ENCODE measurements at regions not wholly inside any gene's neighbourhood (a gene's known extent, or its start where the extent isn't known, plus 50 kb on each side); places are given as distances from the start of the nearest gene placed in this dataset.

- Histone ChIP-seq H3K9me3 (ENCODE audit: control insufficient read depth, insufficient read depth, low read depth, low read length) (no peaks in the 10 kb centered on the region), H3K4me3 (ENCODE audit: low read depth in 2 of 2, low read length in 2 of 2) (no peak overlapping the region), H3K27me3 (ENCODE audit: control insufficient read depth, insufficient read depth, low read length) (no peaks in the 10 kb centered on the region; the same call in 1 of the 2 replicates), H3K27ac (ENCODE audit: low read length) (no peak overlapping the region), H3K4me1 (ENCODE audit: control insufficient read depth, insufficient read depth, low read length) (no peaks in the 10 kb centered on the region), H3K36me3 (ENCODE audit: control insufficient read depth, insufficient read depth, low read length) (no peaks in the 10 kb centered on the region)
- intact Hi-C loops (cut with micrococcal nuclease; ENCODE audit: unreplicated experiment) = no loop called here
- no peak for TF ChIP-seq CTCF (IDR thresholded peaks at IDR 0.05)
- TF ChIP-seq POLR2AphosphoS5 (IDR thresholded peaks at IDR 0.05; ENCODE audit: low read depth, low read length) = no peak
- TF ChIP-seq SIN3A (IDR thresholded peaks at IDR 0.05; ENCODE audit: borderline replicate concordance, insufficient read depth, low read depth, low read length) = no peak
- TF ChIP-seq, protein P1, sequence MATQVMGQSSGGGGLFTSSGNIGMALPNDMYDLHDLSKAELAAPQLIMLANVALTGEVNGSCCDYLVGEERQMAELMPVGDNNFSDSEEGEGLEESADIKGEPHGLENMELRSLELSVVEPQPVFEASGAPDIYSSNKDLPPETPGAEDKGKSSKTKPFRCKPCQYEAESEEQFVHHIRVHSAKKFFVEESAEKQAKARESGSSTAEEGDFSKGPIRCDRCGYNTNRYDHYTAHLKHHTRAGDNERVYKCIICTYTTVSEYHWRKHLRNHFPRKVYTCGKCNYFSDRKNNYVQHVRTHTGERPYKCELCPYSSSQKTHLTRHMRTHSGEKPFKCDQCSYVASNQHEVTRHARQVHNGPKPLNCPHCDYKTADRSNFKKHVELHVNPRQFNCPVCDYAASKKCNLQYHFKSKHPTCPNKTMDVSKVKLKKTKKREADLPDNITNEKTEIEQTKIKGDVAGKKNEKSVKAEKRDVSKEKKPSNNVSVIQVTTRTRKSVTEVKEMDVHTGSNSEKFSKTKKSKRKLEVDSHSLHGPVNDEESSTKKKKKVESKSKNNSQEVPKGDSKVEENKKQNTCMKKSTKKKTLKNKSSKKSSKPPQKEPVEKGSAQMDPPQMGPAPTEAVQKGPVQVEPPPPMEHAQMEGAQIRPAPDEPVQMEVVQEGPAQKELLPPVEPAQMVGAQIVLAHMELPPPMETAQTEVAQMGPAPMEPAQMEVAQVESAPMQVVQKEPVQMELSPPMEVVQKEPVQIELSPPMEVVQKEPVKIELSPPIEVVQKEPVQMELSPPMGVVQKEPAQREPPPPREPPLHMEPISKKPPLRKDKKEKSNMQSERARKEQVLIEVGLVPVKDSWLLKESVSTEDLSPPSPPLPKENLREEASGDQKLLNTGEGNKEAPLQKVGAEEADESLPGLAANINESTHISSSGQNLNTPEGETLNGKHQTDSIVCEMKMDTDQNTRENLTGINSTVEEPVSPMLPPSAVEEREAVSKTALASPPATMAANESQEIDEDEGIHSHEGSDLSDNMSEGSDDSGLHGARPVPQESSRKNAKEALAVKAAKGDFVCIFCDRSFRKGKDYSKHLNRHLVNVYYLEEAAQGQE (IDR thresholded peaks at IDR 0.05; ENCODE audit: insufficient read depth in 1 of 2, low read depth in 2 of 2, low read length in 1 of 2) = no peak
- TF ChIP-seq TCF7L2 (IDR thresholded peaks at IDR 0.05; ENCODE audit: low read depth, low read length) = no peak
- in situ Hi-C loops (cut with HindIII; ENCODE audit: low pct_unique_long_range_greater_than_20kb, low sequenced_read_pairs) = no loop called here
- ATAC-seq (no peak), DNase-seq (ENCODE audit: low read depth, low spot score) (no peak)
- ChIA-PET POLR2A (no interaction called here), CTCF (no interaction called here)
- no TSS peak for BruUV-seq (replicated peaks)
Measured at GRCh38 chr6:15017803-15018202, 228.1 kb upstream of the JARID2 start.

DNA sequence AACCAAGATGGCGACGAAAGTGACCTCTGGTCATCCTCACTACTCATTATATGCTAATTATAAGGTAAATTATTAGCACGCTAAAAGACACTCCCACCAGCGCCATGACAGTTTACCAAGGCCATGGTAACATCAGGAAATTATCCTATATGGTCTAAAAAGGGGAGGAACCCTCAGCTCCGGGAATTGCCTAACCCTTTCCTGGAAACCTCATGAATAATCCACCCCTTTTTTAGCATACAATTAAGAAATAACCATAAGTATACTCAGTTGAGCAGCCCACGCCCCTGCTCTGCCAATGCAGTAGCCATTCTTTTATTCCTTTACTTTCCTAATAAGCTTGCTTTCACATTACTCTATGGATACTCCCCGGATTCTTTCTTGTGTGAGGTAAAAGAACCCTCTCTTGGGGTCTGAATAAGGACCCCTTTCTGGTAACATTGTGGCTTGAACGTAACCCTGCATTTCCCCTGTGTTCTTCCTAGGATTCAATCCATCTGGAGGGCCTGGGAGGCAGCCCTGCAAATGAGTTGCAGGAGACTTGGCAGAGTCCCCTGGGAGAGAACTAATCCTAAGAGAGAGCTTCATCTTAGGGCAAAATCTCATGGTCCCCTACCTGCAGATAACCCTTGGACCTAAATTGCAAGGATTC, 225.6 kb upstream of the JARID2 start:
- no peaks in the 10 kb centered on the region; the same call in 1 of the 2 replicates for H3K27me3 ChIP-seq (ENCODE audit: control insufficient read depth, insufficient read depth, low read length)
- H3K36me3 ChIP-seq (ENCODE audit: control insufficient read depth, insufficient read depth, low read length) = no peaks in the 10 kb centered on the region
- BruUV-seq (replicated peaks) = no TSS peak
- CTCF ChIA-PET = no interaction called here
- no peak for ATAC-seq
- H3K9me3 ChIP-seq (ENCODE audit: control insufficient read depth, insufficient read depth, low read depth, low read length) = no peaks in the 10 kb centered on the region
- H3K4me1 ChIP-seq (ENCODE audit: control insufficient read depth, insufficient read depth, low read length) = no peaks in the 10 kb centered on the region
- H3K4me3 ChIP-seq (ENCODE audit: low read depth in 2 of 2, low read length in 2 of 2) = no peak overlapping the region
- no peak overlapping the region for H3K27ac ChIP-seq (ENCODE audit: low read length)
- POLR2A ChIA-PET = no interaction called here
- in situ Hi-C loops (cut with HindIII; ENCODE audit: low pct_unique_long_range_greater_than_20kb, low sequenced_read_pairs) = no loop called here
- TF ChIP-seq SIN3A (IDR thresholded peaks at IDR 0.05; ENCODE audit: borderline replicate concordance, insufficient read depth, low read depth, low read length) (no peak), POLR2AphosphoS5 (IDR thresholded peaks at IDR 0.05; ENCODE audit: low read depth, low read length) (no peak), CTCF (IDR thresholded peaks at IDR 0.05) (no peak), TCF7L2 (IDR thresholded peaks at IDR 0.05; ENCODE audit: low read depth, low read length) (no peak)
- TF ChIP-seq, protein P1 (IDR thresholded peaks at IDR 0.05; ENCODE audit: insufficient read depth in 1 of 2, low read depth in 2 of 2, low read length in 1 of 2) = no peak
- no peak for DNase-seq (ENCODE audit: low read depth, low spot score)
- intact Hi-C loops (cut with micrococcal nuclease; ENCODE audit: unreplicated experiment) = no loop called here
